Esophagus squamous epithelium (tissue), 4 donors: ENCODE measurements at regions not wholly inside any gene's neighbourhood (a gene's known extent, or its start where the extent isn't known, plus 50 kb on each side); places are given as distances from the start of the nearest gene placed in this dataset.

Experiments
- CTCF ChIP-seq, 6 experiments: fragments of 450-650 bp in 4 of 6; fragments of 200-600 bp in 2 of 6; sonication (generic) in 2 of 6; IDR thresholded peaks; one replicate each; pipeline ENCODE4 v1.5.1; 2016 to 2019; ENCODE audit warnings: antibody characterized with exemption in 6 of 6, mild to moderate bottlenecking in 4 of 6, moderate library complexity in 4 of 6
- POLR2A ChIP-seq, 4 donors: fragments of 450-650 bp; IDR thresholded peaks; one replicate each; pipeline ENCODE4 v1.6.1; 2017; ENCODE audit warnings: antibody characterized with exemption in 4 of 4, mild to moderate bottlenecking in 4 of 4, moderate library complexity in 3 of 4

- TF ChIP-seq POLR2A (IDR thresholded peaks at IDR 0.05) (no peak), CTCF (IDR thresholded peaks at IDR 0.05) (no peak)
These were observed 329.1 kb downstream of the NDFIP2 start for GRCh38 chr13:79810018-79810417.
